ENCODE measurements at regions not wholly inside any gene's neighbourhood (a gene's known extent, or its start where the extent isn't known, plus 50 kb on each side); places are given as distances from the start of the nearest gene placed in this dataset.

DNA sequence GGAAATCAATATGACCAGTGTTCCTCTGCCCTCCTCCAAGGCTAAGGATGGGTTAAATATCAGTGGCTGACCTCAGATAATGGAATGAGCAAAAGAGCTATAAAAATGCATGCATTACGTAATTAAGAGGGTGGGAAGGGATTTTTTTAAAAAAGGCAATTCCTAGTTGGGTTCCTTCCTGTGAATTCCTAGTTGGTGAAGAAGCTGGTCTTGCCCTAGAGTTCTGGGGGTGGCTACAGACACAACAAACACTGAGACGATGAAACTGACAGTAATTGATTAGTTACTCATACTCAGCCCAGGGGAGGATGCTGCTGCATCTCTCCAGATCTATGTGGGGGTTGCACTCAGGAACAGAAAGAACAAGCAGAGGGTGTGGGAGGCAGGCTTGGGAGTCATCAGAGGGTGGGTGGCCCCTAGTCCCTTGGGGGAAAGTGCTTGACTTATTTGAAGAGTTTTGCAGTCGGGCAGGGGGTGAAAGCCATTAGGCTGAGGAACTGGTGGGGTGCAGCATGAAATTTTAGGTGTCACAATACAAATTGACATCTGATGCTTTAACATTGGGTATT lies 662.0 kb upstream of the FRG1 start:
- TF ChIP-seq POLR2A (IDR thresholded peaks at IDR 0.05; ENCODE audit: low read depth): no peak
- no peak for TF ChIP-seq EP300 (IDR thresholded peaks at IDR 0.05)
- no peak for TF ChIP-seq POLR2AphosphoS5 (IDR thresholded peaks at IDR 0.05)
- no peak for TF ChIP-seq CTCF (IDR thresholded peaks at IDR 0.05)
- Histone ChIP-seq H3K4me1 (no peaks in the 10 kb centered on the region), H3K36me3 (no peaks in the 10 kb centered on the region), H3K9me3 (no peaks in the 10 kb centered on the region), H3K27me3 (no peaks in the 10 kb centered on the region), H3K4me3 (no peak overlapping the region), H3K27ac (replicated peaks in 1 of 4) (no peak overlapping the region)
- intact Hi-C loops (cut with DNase I): no loop called here
- DNase-seq (ENCODE audit: extremely low spot score): no peak
- 40% methylated on average over 3 of the region's 3 CpGs for WGBS

DNA sequence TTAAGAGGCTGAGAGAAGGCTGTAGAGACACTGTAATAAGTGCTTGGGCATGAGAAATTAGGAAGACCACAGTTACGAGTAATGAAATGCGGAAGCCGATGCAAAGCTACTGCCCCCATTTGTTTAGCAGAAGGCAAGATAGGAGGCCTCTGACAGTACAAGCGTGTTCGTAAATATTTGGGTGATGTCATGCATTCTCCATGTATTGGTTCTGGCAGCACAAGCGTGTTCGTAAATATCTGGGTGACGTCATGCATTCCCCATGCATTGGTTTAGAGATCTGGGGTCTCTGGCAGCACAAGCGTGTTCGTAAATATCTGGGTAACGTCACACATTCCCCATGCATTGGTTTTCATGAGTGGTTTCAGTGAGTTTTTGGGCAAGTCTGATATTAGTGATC lies 661.5 kb upstream of the FRG1 start:
- DNase-seq (ENCODE audit: extremely low spot score): no peak
- intact Hi-C loops (cut with DNase I): no loop called here
- Histone ChIP-seq H3K9me3 (no peaks in the 10 kb centered on the region), H3K36me3 (no peaks in the 10 kb centered on the region), H3K4me1 (no peaks in the 10 kb centered on the region), H3K4me3 (no peak overlapping the region), H3K27me3 (no peaks in the 10 kb centered on the region), H3K27ac (replicated peaks in 1 of 4) (no peak overlapping the region)
- 86% methylated on average over 11 of the region's 11 CpGs for WGBS
- TF ChIP-seq EP300 (IDR thresholded peaks at IDR 0.05): no peak
- TF ChIP-seq POLR2A (IDR thresholded peaks at IDR 0.05; ENCODE audit: low read depth): no peak
- TF ChIP-seq POLR2AphosphoS5 (IDR thresholded peaks at IDR 0.05): no peak
- no peak for TF ChIP-seq CTCF (IDR thresholded peaks at IDR 0.05)

- no peak for DNase-seq (ENCODE audit: extremely low spot score)
- intact Hi-C loops (cut with DNase I): no loop called here
Observed at GRCh38 chr4:189285377-189285776, 655.3 kb upstream of the FRG1 start.

GRCh38 chr4:189291939-189292338 lies 648.7 kb upstream of the FRG1 start:
- Histone ChIP-seq H3K4me3 (no peak overlapping the region), H3K27me3 (no peaks in the 10 kb centered on the region), H3K4me1 (no peaks in the 10 kb centered on the region), H3K9me3 (no peaks in the 10 kb centered on the region), H3K27ac (replicated peaks in 1 of 4) (no peak overlapping the region), H3K36me3 (no peaks in the 10 kb centered on the region)
- TF ChIP-seq POLR2AphosphoS5 (IDR thresholded peaks at IDR 0.05) (no peak), POLR2A (IDR thresholded peaks at IDR 0.05; ENCODE audit: low read depth) (no peak), CTCF (IDR thresholded peaks at IDR 0.05) (no peak), EP300 (IDR thresholded peaks at IDR 0.05) (no peak)
- no peak for DNase-seq (ENCODE audit: extremely low spot score)
- intact Hi-C loops (cut with DNase I): no loop called here

More at GRCh38 chr4:189285377-189285776, 655.3 kb upstream of the FRG1 start:
- Histone ChIP-seq H3K9me3 (no peaks in the 10 kb centered on the region), H3K4me3 (no peak overlapping the region), H3K27me3 (peaks cover 0 to 3% (median 0%) of the 10 kb centered on the region in 4 donors), H3K27ac (replicated peaks in 1 of 4) (no peak overlapping the region), H3K36me3 (no peaks in the 10 kb centered on the region), H3K4me1 (no peaks in the 10 kb centered on the region)
- 68% methylated on average over 8 of the region's 8 CpGs for WGBS
- no peak for TF ChIP-seq EP300 (IDR thresholded peaks at IDR 0.05)

DNA sequence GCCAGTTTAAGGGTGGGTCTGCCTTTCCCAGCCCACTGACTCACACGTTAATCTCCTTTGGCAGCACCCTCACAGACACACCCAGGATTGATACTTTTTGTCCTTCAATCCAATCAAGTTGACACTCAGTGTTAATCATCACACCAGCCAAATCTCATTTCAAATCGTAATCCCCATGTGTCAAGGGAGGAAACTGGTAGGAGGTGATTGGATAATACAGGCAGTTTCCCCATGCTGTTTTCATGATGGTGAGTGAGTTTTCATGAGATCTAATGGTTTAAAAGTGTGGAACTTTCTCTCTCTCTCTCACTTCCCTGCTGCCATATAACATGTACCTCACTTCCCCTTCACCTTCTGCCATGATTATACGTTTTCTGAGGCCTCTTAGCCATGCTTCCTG lies 647.2 kb upstream of the FRG1 start:
- intact Hi-C loops (cut with DNase I): no loop called here
- DNase-seq (ENCODE audit: extremely low spot score): no peak
- Histone ChIP-seq H3K9me3 (no peaks in the 10 kb centered on the region), H3K27me3 (no peaks in the 10 kb centered on the region), H3K4me3 (no peak overlapping the region), H3K27ac (replicated peaks in 1 of 4) (no peak overlapping the region), H3K36me3 (no peaks in the 10 kb centered on the region), H3K4me1 (no peaks in the 10 kb centered on the region)
- WGBS: 75% methylated on average over 3 of the region's 3 CpGs
- TF ChIP-seq CTCF (IDR thresholded peaks at IDR 0.05): no peak
- no peak for TF ChIP-seq POLR2A (IDR thresholded peaks at IDR 0.05; ENCODE audit: low read depth)
- TF ChIP-seq POLR2AphosphoS5 (IDR thresholded peaks at IDR 0.05): no peak
- TF ChIP-seq EP300 (IDR thresholded peaks at IDR 0.05): no peak
